ENCODE measurements at regions not wholly inside any gene's neighbourhood (a gene's known extent, or its start where the extent isn't known, plus 50 kb on each side); places are given as distances from the start of the nearest gene placed in this dataset.

- Histone ChIP-seq H4K20me1 (ENCODE audit: insufficient read depth) (no peaks in the 10 kb centered on the region), H3K4me3 (ENCODE audit: low read depth in 2 of 2, low read length in 1 of 2) (no peak overlapping the region), H3F3A (replicated peaks; ENCODE audit: insufficient read depth) (no peaks in the 10 kb centered on the region), H3K9me2 (no peaks in the 10 kb centered on the region), H3K36me3 (replicated peaks in 1 of 2; ENCODE audit: control insufficient read depth in 1 of 2, insufficient read depth in 2 of 2, low read length in 1 of 2) (no peaks in the 10 kb centered on the region), H3K4me1 (ENCODE audit: control insufficient read depth in 1 of 2, insufficient read depth in 2 of 2, low read depth in 1 of 2, low read length in 1 of 2) (no peaks in the 10 kb centered on the region), H3K9me3 (no peaks in the 10 kb centered on the region), H3K27ac (ENCODE audit: low read depth in 2 of 2, low read length in 1 of 2) (no peak overlapping the region), H3K9ac (no peak overlapping the region), H3K4me2 (no peak overlapping the region), H3K27me3 (ENCODE audit: insufficient read depth) (no peaks in the 10 kb centered on the region), H2AFZ (ENCODE audit: low read depth) (no peak overlapping the region), H3K79me2 (ENCODE audit: insufficient read depth) (no peaks in the 10 kb centered on the region)
- TF ChIP-seq MXI1 (IDR thresholded peaks at IDR 0.05; ENCODE audit: low read depth, low read length) (no peak), TEAD4 (IDR thresholded peaks at IDR 0.05; ENCODE audit: borderline replicate concordance, insufficient read depth) (no peak), YY1 (IDR thresholded peaks at IDR 0.05; ENCODE audit: low read depth) (no peak), EZH2phosphoT487 (IDR thresholded peaks at IDR 0.05; ENCODE audit: borderline replicate concordance, low read depth) (no peak), TCF12 (IDR thresholded peaks at IDR 0.05) (no peak), TAF1 (IDR thresholded peaks at IDR 0.05; ENCODE audit: borderline replicate concordance, low read depth, low read length) (no peak), RFX5 (IDR thresholded peaks at IDR 0.05; ENCODE audit: low read length) (no peak), RAD21 (IDR thresholded peaks at IDR 0.05; ENCODE audit: low read length) (no peak), FOXM1 (IDR thresholded peaks at IDR 0.05; ENCODE audit: low read depth) (no peak), JUND (IDR thresholded peaks at IDR 0.05) (no peak)
- TF ChIP-seq, protein P1, sequence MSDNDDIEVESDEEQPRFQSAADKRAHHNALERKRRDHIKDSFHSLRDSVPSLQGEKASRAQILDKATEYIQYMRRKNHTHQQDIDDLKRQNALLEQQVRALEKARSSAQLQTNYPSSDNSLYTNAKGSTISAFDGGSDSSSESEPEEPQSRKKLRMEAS (IDR thresholded peaks at IDR 0.05; ENCODE audit: low read depth): no peak
- TF ChIP-seq, protein P2, sequence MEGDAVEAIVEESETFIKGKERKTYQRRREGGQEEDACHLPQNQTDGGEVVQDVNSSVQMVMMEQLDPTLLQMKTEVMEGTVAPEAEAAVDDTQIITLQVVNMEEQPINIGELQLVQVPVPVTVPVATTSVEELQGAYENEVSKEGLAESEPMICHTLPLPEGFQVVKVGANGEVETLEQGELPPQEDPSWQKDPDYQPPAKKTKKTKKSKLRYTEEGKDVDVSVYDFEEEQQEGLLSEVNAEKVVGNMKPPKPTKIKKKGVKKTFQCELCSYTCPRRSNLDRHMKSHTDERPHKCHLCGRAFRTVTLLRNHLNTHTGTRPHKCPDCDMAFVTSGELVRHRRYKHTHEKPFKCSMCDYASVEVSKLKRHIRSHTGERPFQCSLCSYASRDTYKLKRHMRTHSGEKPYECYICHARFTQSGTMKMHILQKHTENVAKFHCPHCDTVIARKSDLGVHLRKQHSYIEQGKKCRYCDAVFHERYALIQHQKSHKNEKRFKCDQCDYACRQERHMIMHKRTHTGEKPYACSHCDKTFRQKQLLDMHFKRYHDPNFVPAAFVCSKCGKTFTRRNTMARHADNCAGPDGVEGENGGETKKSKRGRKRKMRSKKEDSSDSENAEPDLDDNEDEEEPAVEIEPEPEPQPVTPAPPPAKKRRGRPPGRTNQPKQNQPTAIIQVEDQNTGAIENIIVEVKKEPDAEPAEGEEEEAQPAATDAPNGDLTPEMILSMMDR (IDR thresholded peaks at IDR 0.05): no peak
- DNase-seq: no peak
- ChIA-PET CTCF (no interaction called here), POLR2A (no interaction called here)
- 89% methylated on average over 4 of the region's 4 CpGs for WGBS (ENCODE audit: low lambda C conversion rate)
Measured at GRCh38 chr12:89173678-89174077, 178.6 kb downstream of the DUSP6 start.

DNA sequence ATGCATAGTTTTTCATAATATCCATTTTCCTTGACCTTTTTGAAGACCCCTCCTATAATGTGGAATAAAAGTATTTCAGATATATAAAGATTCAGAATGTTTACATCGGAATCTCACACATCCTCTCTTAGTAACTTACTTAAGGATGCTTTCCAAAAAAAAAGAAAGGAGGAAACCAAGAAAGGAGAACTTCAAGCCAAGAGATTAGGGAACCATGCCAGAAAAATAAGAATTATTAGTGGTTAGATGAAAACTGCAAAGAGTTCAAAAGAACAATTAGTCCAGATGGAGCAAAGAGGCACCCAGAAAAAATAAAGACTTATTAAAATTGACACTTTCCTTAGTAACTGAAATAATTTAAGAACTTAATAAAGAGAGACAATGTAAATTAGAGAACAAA, 179.2 kb downstream of the DUSP6 start:
- CTCF ChIA-PET: interaction anchor here (1.1 kb wide), 1 partner anchor 11 kb away, joined by 3 read pairs; no protein-coding TSS in a partner anchor
- Histone ChIP-seq H3K4me1 (ENCODE audit: control insufficient read depth in 1 of 2, insufficient read depth in 2 of 2, low read depth in 1 of 2, low read length in 1 of 2) (no peaks in the 10 kb centered on the region), H2AFZ (ENCODE audit: low read depth) (no peak overlapping the region), H3K9me3 (no peaks in the 10 kb centered on the region), H3K9me2 (no peaks in the 10 kb centered on the region), H3K79me2 (ENCODE audit: insufficient read depth) (no peaks in the 10 kb centered on the region), H3K4me2 (no peak overlapping the region), H3K9ac (no peak overlapping the region), H3K36me3 (replicated peaks in 1 of 2; ENCODE audit: control insufficient read depth in 1 of 2, insufficient read depth in 2 of 2, low read length in 1 of 2) (no peaks in the 10 kb centered on the region), H4K20me1 (ENCODE audit: insufficient read depth) (no peaks in the 10 kb centered on the region), H3K4me3 (ENCODE audit: low read depth in 2 of 2, low read length in 1 of 2) (no peak overlapping the region), H3F3A (replicated peaks; ENCODE audit: insufficient read depth) (no peaks in the 10 kb centered on the region), H3K27me3 (ENCODE audit: insufficient read depth) (no peaks in the 10 kb centered on the region), H3K27ac (ENCODE audit: low read depth in 2 of 2, low read length in 1 of 2) (no peak overlapping the region)
- POLR2A ChIA-PET: no interaction called here
- no peak for DNase-seq
- no peak for TF ChIP-seq NFIC (IDR thresholded peaks at IDR 0.05; ENCODE audit: borderline replicate concordance)
- no peak for TF ChIP-seq SMC3 (IDR thresholded peaks at IDR 0.05; ENCODE audit: low read depth, low read length)
- no peak for TF ChIP-seq TEAD4 (IDR thresholded peaks at IDR 0.05; ENCODE audit: borderline replicate concordance, insufficient read depth)
- no peak for TF ChIP-seq GABPA (IDR thresholded peaks at IDR 0.05; ENCODE audit: low read depth)
- TF ChIP-seq JUND (IDR thresholded peaks at IDR 0.05): no peak
- no peak for TF ChIP-seq TAF1 (IDR thresholded peaks at IDR 0.05; ENCODE audit: borderline replicate concordance, low read depth, low read length)
- 96% methylated on average over 1 of the region's 1 CpG for WGBS (ENCODE audit: low lambda C conversion rate)
